ENCODE measurements at regions not wholly inside any gene's neighbourhood (a gene's known extent, or its start where the extent isn't known, plus 50 kb on each side); places are given as distances from the start of the nearest gene placed in this dataset.

DNA sequence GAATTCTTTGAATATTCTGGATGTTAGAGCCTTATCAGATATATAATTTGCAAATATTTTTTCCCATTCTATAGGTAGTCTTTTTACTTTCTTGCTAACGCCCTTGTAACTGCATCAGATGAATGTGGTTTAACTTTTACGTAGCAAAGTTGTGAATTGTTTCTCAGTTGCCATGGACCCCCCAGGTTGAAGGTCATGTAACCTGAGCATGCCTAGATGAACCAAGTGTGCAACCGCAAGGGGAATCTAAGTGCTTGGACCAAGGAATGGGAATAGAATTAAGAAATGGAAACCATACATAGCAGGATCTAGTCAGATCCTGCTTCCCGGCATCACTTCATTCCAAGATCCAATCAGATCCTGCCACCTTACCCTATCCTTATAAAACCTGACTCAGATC, 65.1 kb upstream of the TNP1 start:
- Histone ChIP-seq H3K79me2 (ENCODE audit: insufficient read depth, low read length) (no peaks in the 10 kb centered on the region), H3K4me1 (ENCODE audit: control insufficient read depth in 1 of 2, insufficient read depth in 2 of 2, low read length in 2 of 2) (no peaks in the 10 kb centered on the region), H4K20me1 (ENCODE audit: insufficient read depth, low read length) (no peaks in the 10 kb centered on the region), H3K36me3 (replicated peaks in 1 of 2; ENCODE audit: control insufficient read depth in 1 of 2, insufficient read depth in 2 of 2, low read length in 2 of 2) (no peaks in the 10 kb centered on the region), H3K9ac (ENCODE audit: insufficient read depth, low read length, poor library complexity, severe bottlenecking) (no peak overlapping the region), H3K4me2 (replicated peaks; ENCODE audit: extremely low read depth, low read length, poor library complexity, severe bottlenecking) (no peak overlapping the region), H3K9me3 (replicated peaks in 1 of 2; ENCODE audit: control insufficient read depth in 1 of 2, insufficient read depth in 1 of 2, low read length in 2 of 2) (no peaks in the 10 kb centered on the region), H3K4me3 (replicated peaks in 1 of 3; ENCODE audit: low read depth in 2 of 3, low read length in 3 of 3) (no peak overlapping the region), H2AFZ (ENCODE audit: insufficient read depth, low read depth, low read length, poor library complexity, severe bottlenecking) (no peak overlapping the region), H3K27me3 (ENCODE audit: control insufficient read depth in 2 of 2, insufficient read depth in 2 of 2, low read length in 2 of 2) (no peaks in the 10 kb centered on the region), H3K27ac (ENCODE audit: low read depth in 1 of 2, low read length in 2 of 2) (no peak overlapping the region)
- Mint-ChIP-seq H3K4me1 (no peaks in the 10 kb centered on the region), H3K27me3 (ENCODE audit: low read depth in 3 of 3) (peaks cover 0 to 2% (median 0%) of the 10 kb centered on the region in 3 donors), H3K9me3 (peaks cover 0 to 3% (median 0%) of the 10 kb centered on the region in 7 donors), H3K27ac (no peak overlapping the region), H3K4me3 (no peak overlapping the region), H3K36me3 (no peaks in the 10 kb centered on the region)
- intact Hi-C loops (cut with micrococcal nuclease), result no loop called here
- 90% methylated on average over 3 of the region's 4 CpGs for WGBS (ENCODE audit: insufficient coverage)
- DNase-seq, result no peak
- TF ChIP-seq CTCF (IDR thresholded peaks at IDR 0.05), result no peak

DNA sequence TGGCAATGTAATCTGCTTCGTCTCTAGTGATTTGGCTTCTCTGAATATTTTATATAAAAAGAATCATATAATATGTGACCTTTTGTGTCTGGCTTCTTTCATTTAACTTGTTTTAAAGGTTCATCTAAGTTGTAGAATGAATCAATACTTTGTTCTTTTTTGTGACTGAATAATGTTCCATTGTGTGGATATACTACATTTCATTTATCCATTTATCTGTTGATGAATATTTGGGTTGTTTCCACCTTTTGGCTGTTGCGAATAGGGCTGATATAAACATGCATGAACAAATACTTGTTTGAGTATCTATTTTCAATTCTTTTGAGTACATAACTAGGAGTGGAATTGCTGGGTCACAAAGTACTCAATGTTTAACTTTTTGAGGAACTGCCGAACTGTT, 63.8 kb upstream of the TNP1 start:
- Histone ChIP-seq H3K9ac (ENCODE audit: insufficient read depth, low read length, poor library complexity, severe bottlenecking) (no peak overlapping the region), H3K27me3 (ENCODE audit: control insufficient read depth in 2 of 2, insufficient read depth in 2 of 2, low read length in 2 of 2) (no peaks in the 10 kb centered on the region), H3K27ac (ENCODE audit: low read depth in 1 of 2, low read length in 2 of 2) (no peak overlapping the region), H3K4me2 (replicated peaks; ENCODE audit: extremely low read depth, low read length, poor library complexity, severe bottlenecking) (no peak overlapping the region), H3K36me3 (replicated peaks in 1 of 2; ENCODE audit: control insufficient read depth in 1 of 2, insufficient read depth in 2 of 2, low read length in 2 of 2) (no peaks in the 10 kb centered on the region), H3K79me2 (ENCODE audit: insufficient read depth, low read length) (no peaks in the 10 kb centered on the region), H4K20me1 (ENCODE audit: insufficient read depth, low read length) (no peaks in the 10 kb centered on the region), H3K4me3 (replicated peaks in 1 of 3; ENCODE audit: low read depth in 2 of 3, low read length in 3 of 3) (no peak overlapping the region), H3K9me3 (replicated peaks in 1 of 2; ENCODE audit: control insufficient read depth in 1 of 2, insufficient read depth in 1 of 2, low read length in 2 of 2) (no peaks in the 10 kb centered on the region), H3K4me1 (ENCODE audit: control insufficient read depth in 1 of 2, insufficient read depth in 2 of 2, low read length in 2 of 2) (no peaks in the 10 kb centered on the region), H2AFZ (ENCODE audit: insufficient read depth, low read depth, low read length, poor library complexity, severe bottlenecking) (no peak overlapping the region)
- Mint-ChIP-seq H3K4me1 (no peaks in the 10 kb centered on the region), H3K4me3 (no peak overlapping the region), H3K36me3 (no peaks in the 10 kb centered on the region), H3K9me3 (peaks cover 0 to 3% (median 0%) of the 10 kb centered on the region in 7 donors), H3K27ac (no peak overlapping the region), H3K27me3 (ENCODE audit: low read depth in 3 of 3) (peaks cover 0 to 2% (median 1%) of the 10 kb centered on the region in 3 donors)
- intact Hi-C loops (cut with micrococcal nuclease), result no loop called here
- DNase-seq, result no peak
- no peak for TF ChIP-seq CTCF (IDR thresholded peaks at IDR 0.05)
- no CpG with 5 or more reads among the region's 3 CpGs for WGBS (ENCODE audit: insufficient coverage)

Data from CD14-positive monocyte (primary cell).